GM13976 (cell line): ENCODE measurements at regions not wholly inside any gene's neighbourhood (a gene's known extent, or its start where the extent isn't known, plus 50 kb on each side); places are given as distances from the start of the nearest gene placed in this dataset.
"Not testable (repeated sequence)": the region's sequence is repeated elsewhere in the genome, so short reads cannot be mapped to it uniquely, and the experiment has no call there.

ENCODE experiments used
- DNase-seq: peaks from one replicate; pipeline ENCODE4 v3.0.0; 2012; ENCODE audit warnings: low spot score
- in situ Hi-C: fragments of 300-500 bp; cut with MboI; formaldehyde crosslinking; loops from one replicate; pipeline ENCODE4 v1.12.0; 2022; ENCODE audit warnings: low sequenced_read_pairs, mixed read lengths, inconsistent platforms; ENCODE audit not compliant: unreplicated experiment
- TF ChIP-seq, protein P1 (sequence below): IDR thresholded peaks from 2 replicates; pipeline ENCODE4 v1.5.1; 2012; ENCODE audit warnings: borderline replicate concordance, mild to moderate bottlenecking; ENCODE audit not compliant: insufficient read depth; ENCODE audit errors: extremely low read depth, missing control alignments, control extremely low read depth

DNA sequence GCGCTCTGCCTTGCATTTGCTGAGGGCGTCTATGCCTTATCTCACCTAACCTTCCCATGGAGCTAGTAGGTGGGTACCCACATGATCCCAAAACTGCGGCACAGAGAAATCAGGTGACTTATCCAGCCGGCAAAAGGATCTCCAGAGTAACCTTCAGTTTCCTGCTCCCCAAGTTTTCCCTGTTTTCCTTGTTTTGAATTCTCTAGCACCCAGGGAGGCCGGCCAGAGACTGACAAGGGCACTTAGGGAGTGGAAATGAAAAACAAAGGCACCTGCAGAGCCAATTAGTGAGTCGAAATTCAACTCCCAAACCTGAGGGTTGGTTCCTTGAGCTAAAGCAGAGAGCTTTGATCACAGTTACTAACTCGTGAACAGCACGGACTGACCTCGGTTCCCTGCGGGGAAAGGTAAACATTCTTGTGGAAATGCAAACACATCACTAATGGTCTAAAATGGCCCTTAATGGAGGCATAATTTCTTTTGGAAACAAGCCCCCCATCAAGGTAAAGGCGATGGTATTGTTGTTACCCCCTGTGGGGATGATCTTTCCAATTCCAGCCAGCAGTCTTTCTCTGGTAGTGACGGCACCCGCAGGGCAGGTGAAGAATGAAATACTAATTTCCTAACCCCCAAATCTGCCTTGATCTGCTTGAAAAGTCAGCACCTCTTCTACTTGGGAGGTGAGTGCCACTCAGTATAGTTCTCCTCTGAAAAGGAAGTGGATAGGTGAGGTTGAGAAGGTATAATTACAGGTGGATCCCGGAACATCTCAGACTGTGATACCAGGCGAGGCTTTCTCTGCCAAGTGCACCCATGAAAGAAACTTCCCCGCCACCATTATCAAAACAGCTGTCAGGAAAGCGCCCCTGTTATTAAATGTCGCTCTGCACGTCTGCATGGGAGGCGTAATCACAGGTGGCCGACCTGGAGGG, 365.6 kb upstream of the AUTS2 start:
- TF ChIP-seq, protein P1, sequence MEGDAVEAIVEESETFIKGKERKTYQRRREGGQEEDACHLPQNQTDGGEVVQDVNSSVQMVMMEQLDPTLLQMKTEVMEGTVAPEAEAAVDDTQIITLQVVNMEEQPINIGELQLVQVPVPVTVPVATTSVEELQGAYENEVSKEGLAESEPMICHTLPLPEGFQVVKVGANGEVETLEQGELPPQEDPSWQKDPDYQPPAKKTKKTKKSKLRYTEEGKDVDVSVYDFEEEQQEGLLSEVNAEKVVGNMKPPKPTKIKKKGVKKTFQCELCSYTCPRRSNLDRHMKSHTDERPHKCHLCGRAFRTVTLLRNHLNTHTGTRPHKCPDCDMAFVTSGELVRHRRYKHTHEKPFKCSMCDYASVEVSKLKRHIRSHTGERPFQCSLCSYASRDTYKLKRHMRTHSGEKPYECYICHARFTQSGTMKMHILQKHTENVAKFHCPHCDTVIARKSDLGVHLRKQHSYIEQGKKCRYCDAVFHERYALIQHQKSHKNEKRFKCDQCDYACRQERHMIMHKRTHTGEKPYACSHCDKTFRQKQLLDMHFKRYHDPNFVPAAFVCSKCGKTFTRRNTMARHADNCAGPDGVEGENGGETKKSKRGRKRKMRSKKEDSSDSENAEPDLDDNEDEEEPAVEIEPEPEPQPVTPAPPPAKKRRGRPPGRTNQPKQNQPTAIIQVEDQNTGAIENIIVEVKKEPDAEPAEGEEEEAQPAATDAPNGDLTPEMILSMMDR: no peak
- no peak for DNase-seq
- in situ Hi-C loops: no loop called here

DNA sequence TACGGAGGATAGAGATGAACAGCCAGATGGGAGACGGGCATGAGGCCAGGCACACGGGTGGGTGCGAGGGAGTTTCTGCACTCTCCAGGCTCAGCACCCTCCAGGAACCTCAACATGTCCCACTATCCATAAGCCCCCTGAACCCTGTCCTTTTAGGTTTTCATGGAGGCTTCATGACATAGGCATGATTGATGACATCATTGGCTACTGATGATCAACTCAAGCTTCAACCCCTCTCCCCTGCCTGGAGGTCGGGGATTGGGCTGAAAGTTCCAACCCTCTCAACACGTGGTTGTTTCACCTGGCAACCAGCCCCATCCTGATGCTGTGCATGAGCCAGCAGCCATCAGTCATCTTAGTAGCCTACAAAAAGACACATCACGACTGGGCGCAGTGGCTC, 360.7 kb upstream of the AUTS2 start:
- TF ChIP-seq, protein P1: no peak
- in situ Hi-C loops: no loop called here
- DNase-seq: no peak

DNA sequence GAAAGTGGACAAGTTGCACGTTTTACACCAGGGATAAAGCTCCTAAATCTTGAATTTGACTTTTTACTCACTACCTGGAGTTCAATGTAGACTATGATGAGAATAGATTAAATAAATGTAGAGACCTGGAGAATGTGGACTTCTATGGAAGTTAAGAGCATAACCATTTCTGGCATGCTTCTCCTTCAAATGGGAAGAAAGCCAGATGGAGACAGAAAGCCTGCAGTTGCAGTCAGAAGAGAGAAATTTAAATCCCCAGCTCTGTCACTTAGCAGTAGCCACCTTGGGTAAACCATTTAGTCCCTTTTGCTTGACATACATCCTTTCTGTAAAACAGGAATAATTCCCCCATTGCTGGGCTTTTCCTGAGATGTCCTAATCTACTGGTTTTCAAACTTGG, 355.3 kb upstream of the AUTS2 start:
- TF ChIP-seq, protein P1: no peak
- DNase-seq: no peak
- in situ Hi-C loops: no loop called here

DNA sequence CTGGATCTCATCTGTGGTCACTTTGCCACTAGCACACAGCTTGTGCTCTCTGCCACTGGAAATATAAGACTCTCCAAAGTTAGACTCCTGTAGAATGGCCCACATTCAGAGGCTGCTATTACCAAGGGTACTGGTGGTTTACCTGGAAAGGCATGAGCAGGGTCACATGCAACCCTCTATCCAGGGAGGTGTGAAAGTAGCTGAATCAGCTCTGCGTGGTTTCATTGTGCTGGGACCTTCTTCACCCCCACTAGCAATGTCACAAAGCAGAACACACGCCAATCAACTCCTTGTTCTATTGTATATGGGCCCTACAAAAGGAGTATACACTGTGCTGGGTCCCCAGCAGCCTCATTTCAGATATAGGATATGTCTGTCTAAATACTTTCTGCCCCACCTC, 353.6 kb upstream of the AUTS2 start:
- in situ Hi-C loops: no loop called here
- no peak for DNase-seq
- TF ChIP-seq, protein P1: no peak

DNA sequence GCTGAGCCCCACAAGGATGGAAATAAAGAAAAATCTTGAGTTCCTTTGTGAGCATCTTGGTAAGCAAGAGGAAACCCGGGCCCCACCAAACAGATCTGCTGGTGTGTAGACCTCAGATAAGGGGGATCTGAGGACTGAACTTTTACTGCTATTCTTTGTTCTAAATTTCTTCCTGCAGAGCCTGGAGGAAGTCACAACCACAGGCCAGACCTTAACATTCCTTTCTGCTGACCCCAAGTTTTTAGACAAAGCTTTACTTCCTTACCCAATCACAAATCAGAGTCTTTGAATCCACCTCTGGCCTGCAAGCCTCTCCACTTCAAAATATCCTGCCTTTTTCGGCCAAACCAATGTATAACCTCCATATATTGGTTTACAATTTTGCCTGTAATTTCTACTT, 352.6 kb upstream of the AUTS2 start:
- in situ Hi-C loops: no loop called here
- no peak for DNase-seq
- TF ChIP-seq, protein P1: no peak

DNA sequence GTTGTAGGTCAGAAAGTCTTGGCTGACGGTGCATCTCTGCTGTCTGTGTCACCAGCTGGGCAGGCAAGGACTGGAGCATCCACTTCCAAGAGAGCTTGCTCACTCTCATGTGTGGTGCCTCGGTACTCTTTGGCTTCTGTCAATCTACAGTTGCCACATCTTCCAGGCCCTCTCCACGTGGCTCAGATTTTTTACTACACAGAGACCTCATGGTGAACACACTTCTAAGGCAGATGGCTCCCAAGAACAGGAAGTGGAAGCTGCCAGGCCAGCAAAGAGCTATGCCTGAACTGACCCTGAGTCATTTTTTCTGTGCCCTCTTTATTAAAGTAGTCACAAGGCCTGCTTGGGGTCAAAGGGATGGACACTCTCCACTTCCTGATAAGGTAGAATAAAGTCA, 351.5 kb upstream of the AUTS2 start:
- TF ChIP-seq, protein P1: no peak
- no peak for DNase-seq
- in situ Hi-C loops: no loop called here

DNA sequence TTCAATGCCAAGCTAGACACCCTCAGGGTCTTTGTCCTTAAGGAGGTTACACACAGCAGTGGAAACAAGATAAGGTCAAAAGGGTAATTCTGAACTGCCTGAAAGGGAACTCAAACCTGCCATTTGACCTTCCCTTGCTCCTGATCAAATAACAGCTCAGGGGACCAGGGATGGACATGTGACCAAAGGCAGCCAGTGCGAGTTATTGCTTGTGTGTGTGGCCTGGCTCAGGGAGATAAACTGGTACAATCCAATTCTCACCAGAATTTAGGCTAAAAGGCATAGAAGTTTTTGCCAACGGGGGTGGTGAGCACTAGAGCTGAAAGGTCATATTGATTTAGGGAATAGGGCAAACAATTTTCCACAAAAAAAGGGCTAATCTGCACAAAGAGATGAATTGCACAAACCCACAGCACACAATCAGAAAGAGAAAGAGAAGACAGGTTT, 349.9 kb upstream of the AUTS2 start:
- DNase-seq, in situ Hi-C loops: not testable (repeated sequence)
